ENCODE measurements at regions not wholly inside any gene's neighbourhood (a gene's known extent, or its start where the extent isn't known, plus 50 kb on each side); places are given as distances from the start of the nearest gene placed in this dataset.
"Not testable (repeated sequence)": the region's sequence is repeated elsewhere in the genome, so short reads cannot be mapped to it uniquely, and the experiment has no call there.

- TF ChIP-seq SP1 (IDR thresholded peaks at IDR 0.05; ENCODE audit: low read depth); POLR2A (IDR thresholded peaks at IDR 0.05; ENCODE audit: borderline replicate concordance, extremely low read depth, insufficient read depth, insufficient read length); SIN3A (IDR thresholded peaks at IDR 0.05; ENCODE audit: low read depth); JUND (IDR thresholded peaks at IDR 0.05); ZNF274 (IDR thresholded peaks at IDR 0.05; ENCODE audit: low read depth, low read length); EZH2 (IDR thresholded peaks at IDR 0.05); EZH2phosphoT487 (IDR thresholded peaks at IDR 0.05; ENCODE audit: borderline replicate concordance); EGR1 (IDR thresholded peaks at IDR 0.05; ENCODE audit: low read depth); POLR2AphosphoS5 (IDR thresholded peaks at IDR 0.05; ENCODE audit: low read depth, low read length); MAX (IDR thresholded peaks at IDR 0.05); FOSL1 (IDR thresholded peaks at IDR 0.05; ENCODE audit: low read depth): not testable (repeated sequence)
- TF ChIP-seq, protein P1, sequence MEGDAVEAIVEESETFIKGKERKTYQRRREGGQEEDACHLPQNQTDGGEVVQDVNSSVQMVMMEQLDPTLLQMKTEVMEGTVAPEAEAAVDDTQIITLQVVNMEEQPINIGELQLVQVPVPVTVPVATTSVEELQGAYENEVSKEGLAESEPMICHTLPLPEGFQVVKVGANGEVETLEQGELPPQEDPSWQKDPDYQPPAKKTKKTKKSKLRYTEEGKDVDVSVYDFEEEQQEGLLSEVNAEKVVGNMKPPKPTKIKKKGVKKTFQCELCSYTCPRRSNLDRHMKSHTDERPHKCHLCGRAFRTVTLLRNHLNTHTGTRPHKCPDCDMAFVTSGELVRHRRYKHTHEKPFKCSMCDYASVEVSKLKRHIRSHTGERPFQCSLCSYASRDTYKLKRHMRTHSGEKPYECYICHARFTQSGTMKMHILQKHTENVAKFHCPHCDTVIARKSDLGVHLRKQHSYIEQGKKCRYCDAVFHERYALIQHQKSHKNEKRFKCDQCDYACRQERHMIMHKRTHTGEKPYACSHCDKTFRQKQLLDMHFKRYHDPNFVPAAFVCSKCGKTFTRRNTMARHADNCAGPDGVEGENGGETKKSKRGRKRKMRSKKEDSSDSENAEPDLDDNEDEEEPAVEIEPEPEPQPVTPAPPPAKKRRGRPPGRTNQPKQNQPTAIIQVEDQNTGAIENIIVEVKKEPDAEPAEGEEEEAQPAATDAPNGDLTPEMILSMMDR (IDR thresholded peaks at IDR 0.05 in 2 of 3, conservative IDR thresholded peaks at IDR 0.05 in 1 of 3; ENCODE audit: borderline replicate concordance in 1 of 3, insufficient read depth in 1 of 3, low read depth in 2 of 3, low read length in 2 of 3), result not testable (repeated sequence)
Measured at GRCh38 chr4:132813061-132813460, 336.0 kb upstream of the PCDH10 start.
